ENCODE measurements at regions not wholly inside any gene's neighbourhood (a gene's known extent, or its start where the extent isn't known, plus 50 kb on each side); places are given as distances from the start of the nearest gene placed in this dataset.

DNA sequence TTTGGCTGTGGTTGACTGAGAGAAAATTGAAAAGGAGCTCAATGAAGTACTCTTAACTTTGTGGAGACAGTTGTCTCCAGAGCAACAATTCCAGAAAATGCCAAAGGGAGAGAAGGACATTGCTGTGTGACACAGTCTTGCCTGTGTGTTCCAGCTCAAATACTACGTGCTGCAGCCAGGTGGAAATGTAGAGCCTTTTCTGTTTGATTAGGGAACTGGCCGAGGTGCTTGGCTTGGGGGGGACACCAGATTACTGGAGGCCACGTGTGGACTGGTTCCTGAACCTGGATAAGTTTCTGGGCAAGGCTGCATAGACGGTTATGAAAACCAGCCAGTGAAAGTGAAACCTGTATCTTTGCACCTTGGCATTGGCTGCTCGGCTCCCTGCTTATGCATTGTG, 217.9 kb downstream of the CTH start:
- TF ChIP-seq, protein P1, sequence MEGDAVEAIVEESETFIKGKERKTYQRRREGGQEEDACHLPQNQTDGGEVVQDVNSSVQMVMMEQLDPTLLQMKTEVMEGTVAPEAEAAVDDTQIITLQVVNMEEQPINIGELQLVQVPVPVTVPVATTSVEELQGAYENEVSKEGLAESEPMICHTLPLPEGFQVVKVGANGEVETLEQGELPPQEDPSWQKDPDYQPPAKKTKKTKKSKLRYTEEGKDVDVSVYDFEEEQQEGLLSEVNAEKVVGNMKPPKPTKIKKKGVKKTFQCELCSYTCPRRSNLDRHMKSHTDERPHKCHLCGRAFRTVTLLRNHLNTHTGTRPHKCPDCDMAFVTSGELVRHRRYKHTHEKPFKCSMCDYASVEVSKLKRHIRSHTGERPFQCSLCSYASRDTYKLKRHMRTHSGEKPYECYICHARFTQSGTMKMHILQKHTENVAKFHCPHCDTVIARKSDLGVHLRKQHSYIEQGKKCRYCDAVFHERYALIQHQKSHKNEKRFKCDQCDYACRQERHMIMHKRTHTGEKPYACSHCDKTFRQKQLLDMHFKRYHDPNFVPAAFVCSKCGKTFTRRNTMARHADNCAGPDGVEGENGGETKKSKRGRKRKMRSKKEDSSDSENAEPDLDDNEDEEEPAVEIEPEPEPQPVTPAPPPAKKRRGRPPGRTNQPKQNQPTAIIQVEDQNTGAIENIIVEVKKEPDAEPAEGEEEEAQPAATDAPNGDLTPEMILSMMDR (IDR thresholded peaks at IDR 0.05), result no peak
- TF ChIP-seq POLR2A (IDR thresholded peaks at IDR 0.05), result no peak
